Thyroid gland (tissue), 4 donors: ENCODE measurements at regions not wholly inside any gene's neighbourhood (a gene's known extent, or its start where the extent isn't known, plus 50 kb on each side); places are given as distances from the start of the nearest gene placed in this dataset.

Source experiments
- DNase-seq, 2 donors: peaks; one replicate each; pipeline ENCODE4 v3.0.0-alpha.2; 2019
- H3K27ac ChIP-seq, 3 donors: fragments of 200-600 bp; sonication (generic); 1 replicate in 2 of 3; 2 replicates in 1 of 3; pipeline ENCODE4 v1.5.1; 2016 to 2019; ENCODE audit warnings: mild to moderate bottlenecking in 1 of 3, moderate library complexity in 1 of 3
- H3K27me3 ChIP-seq: fragments of 200-600 bp; sonication (generic); one replicate; pipeline ENCODE4 v1.5.1; 2019
- H3K36me3 ChIP-seq, 2 donors: fragments of 200-600 bp; sonication (generic); one replicate each; pipeline ENCODE4 v1.5.1; 2016 to 2019
- H3K4me1 ChIP-seq, 2 donors: fragments of 200-600 bp; sonication (generic); one replicate each; pipeline ENCODE4 v1.5.1; 2017 to 2019
- H3K4me3 ChIP-seq, 3 donors: fragments of 200-600 bp; sonication (generic); replicated peaks in 1 of 3; 1 replicate in 2 of 3; 2 replicates in 1 of 3; pipeline ENCODE4 v1.5.1; 2016; ENCODE audit warnings: mild to moderate bottlenecking in 1 of 3
- H3K9me3 ChIP-seq: fragments of 200-600 bp; sonication (generic); one replicate; pipeline ENCODE4 v1.5.1; 2017
- CTCF ChIP-seq, 6 experiments: fragments of 200-600 bp in 3 of 6; fragments of 450-650 bp in 3 of 6; sonication (generic) in 3 of 6; IDR thresholded peaks; one replicate each; pipeline ENCODE4 v1.5.1; 2016 to 2019; ENCODE audit warnings: antibody characterized with exemption in 6 of 6, mild to moderate bottlenecking in 2 of 6, inconsistent platforms in 1 of 6, moderate library complexity in 1 of 6
- POLR2A ChIP-seq, 2 donors: fragments of 450-650 bp; IDR thresholded peaks; one replicate each; pipeline ENCODE4 v1.6.1; 2017; ENCODE audit warnings: antibody characterized with exemption in 2 of 2, mild to moderate bottlenecking in 2 of 2, moderate library complexity in 1 of 2
- WGBS, 2 donors: methylation state at CpG; one replicate each; pipeline ENCODE4 v1.1.5; 2017; 5-methylcytosine and 5-hydroxymethylcytosine counted together
- intact Hi-C: fragments of 100-400 bp; cut with DNase I; formaldehyde crosslinking; loops from one replicate; pipeline ENCODE4 v1.15.1; 2023

- H3K27me3 ChIP-seq, result no peaks in the 10 kb centered on the region
- TF ChIP-seq CTCF (IDR thresholded peaks at IDR 0.05), result no peak
- no peak for TF ChIP-seq POLR2A (IDR thresholded peaks at IDR 0.05)
- H3K4me3 ChIP-seq, result no peak overlapping the region
- no peak for DNase-seq
- H3K27ac ChIP-seq, result no peak overlapping the region
- no peaks in the 10 kb centered on the region for H3K9me3 ChIP-seq
- WGBS, 2 donors, result 72 to 77% methylated on average over 10 of the region's 10 CpGs
- intact Hi-C loops, result no loop called here
- no peaks in the 10 kb centered on the region for H3K4me1 ChIP-seq
- no peaks in the 10 kb centered on the region for H3K36me3 ChIP-seq
Observed at GRCh38 chr5:174542471-174542870, 181.9 kb upstream of the MSX2 start.

- no peaks in the 10 kb centered on the region for H3K27me3 ChIP-seq
- DNase-seq, result no peak
- intact Hi-C loops, result no loop called here
- no peak overlapping the region for H3K27ac ChIP-seq
- no peak overlapping the region for H3K4me3 ChIP-seq
- no peaks in the 10 kb centered on the region for H3K4me1 ChIP-seq
- no peaks in the 10 kb centered on the region for H3K9me3 ChIP-seq
- no peaks in the 10 kb centered on the region for H3K36me3 ChIP-seq
- TF ChIP-seq POLR2A (IDR thresholded peaks at IDR 0.05) (no peak), CTCF (IDR thresholded peaks at IDR 0.05) (no peak)
- 77 to 90% methylated on average over 3 of the region's 3 CpGs for WGBS, 2 donors
Observed at GRCh38 chr5:174545926-174546325, 178.5 kb upstream of the MSX2 start.

GRCh38 chr5:174547814-174548213, 176.6 kb upstream of the MSX2 start:
- Histone ChIP-seq H3K4me3 (no peak overlapping the region), H3K36me3 (no peaks in the 10 kb centered on the region), H3K4me1 (no peaks in the 10 kb centered on the region), H3K27ac (no peak overlapping the region), H3K9me3 (no peaks in the 10 kb centered on the region), H3K27me3 (no peaks in the 10 kb centered on the region)
- TF ChIP-seq POLR2A (IDR thresholded peaks at IDR 0.05) (no peak), CTCF (IDR thresholded peaks at IDR 0.05) (no peak)
- intact Hi-C loops, result no loop called here
- no peak for DNase-seq
- 76 to 79% methylated on average over 7 of the region's 7 CpGs for WGBS, 2 donors

GRCh38 chr5:174549254-174549653, 175.1 kb upstream of the MSX2 start:
- no peak for DNase-seq
- Histone ChIP-seq H3K9me3 (no peaks in the 10 kb centered on the region), H3K27me3 (no peaks in the 10 kb centered on the region), H3K4me3 (no peak overlapping the region), H3K36me3 (no peaks in the 10 kb centered on the region), H3K27ac (no peak overlapping the region), H3K4me1 (no peaks in the 10 kb centered on the region)
- no peak for TF ChIP-seq POLR2A (IDR thresholded peaks at IDR 0.05)
- no peak for TF ChIP-seq CTCF (IDR thresholded peaks at IDR 0.05)
- intact Hi-C loops, result no loop called here
- WGBS, 2 donors, result 68 to 78% methylated on average over 5 of the region's 5 CpGs

GRCh38 chr5:174550026-174550425, 174.4 kb upstream of the MSX2 start:
- TF ChIP-seq POLR2A (IDR thresholded peaks at IDR 0.05) (no peak), CTCF (IDR thresholded peaks at IDR 0.05) (no peak)
- Histone ChIP-seq H3K36me3 (no peaks in the 10 kb centered on the region), H3K27ac (no peak overlapping the region), H3K4me1 (no peaks in the 10 kb centered on the region), H3K27me3 (no peaks in the 10 kb centered on the region), H3K4me3 (no peak overlapping the region), H3K9me3 (no peaks in the 10 kb centered on the region)
- intact Hi-C loops, result no loop called here
- no peak for DNase-seq
- 77 to 79% methylated on average over 5 to 6 of the region's 6 CpGs for WGBS, 2 donors
